ENCODE measurements at regions not wholly inside any gene's neighbourhood (a gene's known extent, or its start where the extent isn't known, plus 50 kb on each side); places are given as distances from the start of the nearest gene placed in this dataset.

- DNase-seq (ENCODE audit: low read depth in 2 of 3, low spot score in 2 of 3): no peak
These were observed 510.1 kb upstream of the NBEA start for GRCh38 chr13:34431827-34432581.

GRCh38 chr13:34435338-34435737 lies 506.7 kb upstream of the NBEA start:
- DNase-seq (ENCODE audit: low read depth in 2 of 3, low spot score in 2 of 3): no peak

- no peak for DNase-seq (ENCODE audit: low read depth in 2 of 3, low spot score in 2 of 3)
These were observed 504.2 kb upstream of the NBEA start for GRCh38 chr13:34437873-34438272.

- DNase-seq (ENCODE audit: low read depth in 2 of 3, low spot score in 2 of 3): no peak
These were observed 489.2 kb upstream of the NBEA start for GRCh38 chr13:34452831-34453230.

GRCh38 chr13:34458756-34459715 lies 483.0 kb upstream of the NBEA start:
- DNase-seq (ENCODE audit: low read depth in 2 of 3, low spot score in 2 of 3): no peak

- DNase-seq (ENCODE audit: low read depth in 2 of 3, low spot score in 2 of 3): no peak
These were observed 482.2 kb upstream of the NBEA start for GRCh38 chr13:34459856-34460255.

- DNase-seq (ENCODE audit: low read depth in 2 of 3, low spot score in 2 of 3): no peak
These were observed 479.2 kb upstream of the NBEA start for GRCh38 chr13:34462843-34463242.

GRCh38 chr13:34464011-34464410 lies 478.1 kb upstream of the NBEA start:
- DNase-seq (ENCODE audit: low read depth in 2 of 3, low spot score in 2 of 3): no peak

- no peak for DNase-seq (ENCODE audit: low read depth in 2 of 3, low spot score in 2 of 3)
These were observed 476.6 kb upstream of the NBEA start for GRCh38 chr13:34465423-34465922.

- DNase-seq (ENCODE audit: low read depth in 2 of 3, low spot score in 2 of 3): no peak
These were observed 475.8 kb upstream of the NBEA start for GRCh38 chr13:34466301-34466700.

GRCh38 chr13:34467450-34468083 lies 474.5 kb upstream of the NBEA start:
- no peak for DNase-seq (ENCODE audit: low read depth in 2 of 3, low spot score in 2 of 3)

- DNase-seq (ENCODE audit: low read depth in 2 of 3, low spot score in 2 of 3): no peak
These were observed 472.7 kb upstream of the NBEA start for GRCh38 chr13:34469196-34469986.

- no peak for DNase-seq (ENCODE audit: low read depth in 2 of 3, low spot score in 2 of 3)
These were observed 467.7 kb upstream of the NBEA start for GRCh38 chr13:34474187-34474868.

- DNase-seq (ENCODE audit: low read depth in 2 of 3, low spot score in 2 of 3): no peak
These were observed 463.7 kb upstream of the NBEA start for GRCh38 chr13:34478376-34478775.

GRCh38 chr13:34502011-34502410 lies 440.1 kb upstream of the NBEA start:
- DNase-seq (ENCODE audit: low read depth in 2 of 3, low spot score in 2 of 3): no peak

GRCh38 chr13:34502621-34503020 lies 439.4 kb upstream of the NBEA start:
- DNase-seq (ENCODE audit: low read depth in 2 of 3, low spot score in 2 of 3): no peak

GRCh38 chr13:34506796-34507195 lies 435.3 kb upstream of the NBEA start:
- DNase-seq (ENCODE audit: low read depth in 2 of 3, low spot score in 2 of 3): no peak

- no peak for DNase-seq (ENCODE audit: low read depth in 2 of 3, low spot score in 2 of 3)
These were observed 434.4 kb upstream of the NBEA start for GRCh38 chr13:34507630-34508029.

- no peak for DNase-seq (ENCODE audit: low read depth in 2 of 3, low spot score in 2 of 3)
These were observed 429.3 kb upstream of the NBEA start for GRCh38 chr13:34512817-34513216.

- DNase-seq (ENCODE audit: low read depth in 2 of 3, low spot score in 2 of 3): no peak
These were observed 428.5 kb upstream of the NBEA start for GRCh38 chr13:34513526-34513925.

Data from activated CD8-positive, alpha-beta memory T cell treated with anti-CD3 and anti-CD28 coated beads for 48 hours (primary cell).